Pancreas (tissue), 10 donors: ENCODE measurements at regions not wholly inside any gene's neighbourhood (a gene's known extent, or its start where the extent isn't known, plus 50 kb on each side); places are given as distances from the start of the nearest gene placed in this dataset.

Experiments used
- ATAC-seq, 4 donors: fragments of 200-7000 bp; cut with Tn5 transposase; one replicate each; pipeline versions ENCODE4 v1.8.0 to v1.9.1; 2020; ENCODE audit warnings: mild to moderate bottlenecking in 4 of 4, moderate library complexity in 4 of 4
- DNase-seq, 6 donors: peaks; one replicate each; pipeline ENCODE4 v3.0.0-alpha.2; 2020
- FAIRE-seq: peaks from 2 replicates; lab custom pipeline; 2012; peaks lifted over from hg19 to GRCh38; lab: Jason Lieb, UNC
- H3K27ac ChIP-seq, 4 donors: fragments of 200-600 bp; sonication (generic); 1 replicate in 3 of 4; 2 replicates in 1 of 4; pipeline versions ENCODE4 v1.5.0 to v1.8.0; 2020
- H3K27me3 ChIP-seq, 4 donors: fragments of 200-600 bp; one replicate each; pipeline ENCODE4 v1.8.0; 2021
- H3K36me3 ChIP-seq, 3 donors: fragments of 200-600 bp; sonication (generic) in 1 of 3; one replicate each; pipeline versions ENCODE4 v1.5.0 to v1.8.0; 2020 to 2021
- H3K4me1 ChIP-seq, 3 donors: fragments of 200-600 bp; one replicate each; pipeline ENCODE4 v1.8.0; 2021
- H3K4me3 ChIP-seq, 4 donors: fragments of 200-600 bp; sonication (generic) in 2 of 4; one replicate each; pipeline versions ENCODE4 v1.5.0 to v1.8.0; 2020 to 2021
- H3K9me3 ChIP-seq, 4 donors: fragments of 200-600 bp; one replicate each; pipeline ENCODE4 v1.8.0; 2021
- CTCF ChIP-seq, 4 donors: fragments of 200-600 bp; sonication (generic) in 3 of 4; IDR thresholded peaks; one replicate each; pipeline versions ENCODE4 v1.5.0 to v1.8.0; 2021; ENCODE audit warnings: antibody characterized with exemption in 4 of 4
- WGBS, 2 donors: extraction: QIAGEN DNeasy Blood & Tissue Kit; methylation state at CpG; one replicate each; pipeline ENCODE4 v1.1.7; 2013; 5-methylcytosine and 5-hydroxymethylcytosine counted together
- intact Hi-C, 3 donors: fragments of 100-400 bp; cut with DNase I; formaldehyde crosslinking; loops; one replicate each; pipeline versions ENCODE4 v1.11.1 to v1.14.2; 2022
- donor health status: healthy with polysubstance abuse.
- donor health status: DM: no; HTN: no; CAD: no; lungs with moderate emphysema.
- donor health status: DM: no; HTN: no; CAD: no.
- donor health status: control.
- donor health status: control.
- donor health status: Bipolar disorder and iron deficiency.
- donor health status: DM: yes; HTN: yes; CAD: no.
- donor health status: DM: no; HTN: no; CAD: no.
- donor health status: DM: no; HTN: no; CAD: no.
- donor health status: DM: yes; HTN: yes; CAD: no.

DNA sequence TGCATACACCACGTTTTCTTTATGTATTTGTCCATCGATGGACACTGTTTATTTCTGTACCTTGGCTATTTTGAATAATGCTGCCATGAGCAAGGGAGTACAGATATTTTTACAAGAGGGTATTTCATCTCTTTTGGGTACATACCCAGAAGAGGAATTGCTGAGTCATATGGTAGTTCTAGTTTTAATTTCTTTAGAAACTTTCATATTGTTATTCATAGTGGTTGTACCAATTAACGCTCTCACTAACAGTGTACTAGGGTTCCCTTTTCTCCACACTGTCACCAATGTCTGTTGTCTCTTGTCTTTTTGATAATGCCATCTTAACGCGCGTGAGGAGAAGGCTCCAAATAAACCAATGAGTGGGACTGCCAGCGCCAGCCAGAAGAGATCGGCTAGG, 257.6 kb upstream of the EDIL3 start:
- WGBS, 2 donors = 82 to 90% methylated on average over 8 of the region's 8 CpGs
- H3K9me3 ChIP-seq = no peaks in the 10 kb centered on the region
- intact Hi-C loops = no loop called here
- FAIRE-seq (no peak), ATAC-seq (no peak), DNase-seq (no peak)
- H3K27me3 ChIP-seq = no peaks in the 10 kb centered on the region
- H3K4me3 ChIP-seq = no peak overlapping the region
- TF ChIP-seq CTCF (IDR thresholded peaks at IDR 0.05) = no peak
- no peaks in the 10 kb centered on the region for H3K36me3 ChIP-seq
- no peak overlapping the region for H3K27ac ChIP-seq
- no peaks in the 10 kb centered on the region for H3K4me1 ChIP-seq

DNA sequence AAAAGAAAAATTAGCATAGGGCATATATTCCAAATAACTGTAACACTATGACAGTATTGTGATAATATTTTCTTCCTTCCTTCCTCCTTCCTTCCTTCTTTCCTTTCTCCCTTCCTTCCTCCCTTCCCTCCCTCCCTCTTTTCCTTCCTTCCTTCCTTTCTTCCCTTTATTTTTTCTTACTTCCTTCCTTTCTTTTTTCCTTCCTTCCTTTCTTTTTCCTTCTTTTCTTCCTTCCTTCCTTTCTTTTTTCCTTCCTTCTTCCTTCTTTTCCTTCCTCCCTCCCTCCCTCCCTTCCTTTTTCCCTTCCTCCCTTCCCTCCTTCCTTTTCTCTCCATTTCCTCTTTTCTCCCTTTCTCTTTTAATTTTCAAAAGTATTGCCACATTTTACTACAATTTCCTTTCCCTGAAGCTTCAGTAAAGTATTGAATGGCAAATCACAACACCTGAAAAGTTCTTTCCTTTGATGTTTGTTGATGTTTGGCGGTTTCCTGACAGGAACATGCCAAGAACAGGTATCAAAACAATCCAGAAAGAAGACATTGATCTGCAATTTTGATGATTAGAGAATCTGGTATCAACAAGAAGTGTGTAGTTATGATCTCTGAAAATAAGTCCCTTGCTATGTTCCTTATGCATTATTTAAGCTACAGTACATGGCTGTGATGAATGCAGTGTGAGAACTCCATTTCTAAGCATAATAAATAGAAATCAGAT, 253.1 kb upstream of the EDIL3 start:
- 58 to 82% methylated on average over 1 of the region's 1 CpG for WGBS, 2 donors
- ATAC-seq = no peak
- H3K27ac ChIP-seq = no peak overlapping the region
- H3K4me1 ChIP-seq = no peaks in the 10 kb centered on the region
- no peak for DNase-seq
- H3K4me3 ChIP-seq = no peak overlapping the region
- no peaks in the 10 kb centered on the region for H3K27me3 ChIP-seq
- FAIRE-seq = no peak
- H3K36me3 ChIP-seq = no peaks in the 10 kb centered on the region
- intact Hi-C loops = no loop called here
- no peaks in the 10 kb centered on the region for H3K9me3 ChIP-seq
- no peak for TF ChIP-seq CTCF (IDR thresholded peaks at IDR 0.05)

GRCh38 chr5:84635235-84636055, 250.8 kb upstream of the EDIL3 start:
- no peak for ATAC-seq

DNA sequence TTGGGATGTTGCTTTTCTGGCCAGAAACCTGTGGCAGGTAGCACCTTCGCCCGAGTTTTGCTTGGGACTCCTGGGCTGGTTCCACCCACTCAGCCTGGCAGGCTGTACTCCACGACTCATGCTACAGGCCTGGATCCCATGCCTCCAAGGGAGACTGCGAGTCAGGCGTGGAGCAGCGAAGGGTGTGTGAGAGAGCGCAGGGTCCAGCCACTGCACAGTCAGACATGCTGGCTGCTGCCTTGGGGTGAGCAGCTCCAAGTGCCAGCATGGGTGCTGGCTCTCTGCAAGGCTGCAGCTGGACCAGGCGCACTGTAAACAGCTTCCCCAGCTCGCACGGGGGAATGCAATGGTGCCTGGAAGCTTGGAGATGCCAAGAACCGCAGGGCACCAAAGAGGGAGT, 249.6 kb upstream of the EDIL3 start:
- no peaks in the 10 kb centered on the region for H3K9me3 ChIP-seq
- no peak overlapping the region for H3K4me3 ChIP-seq
- no peak for TF ChIP-seq CTCF (IDR thresholded peaks at IDR 0.05)
- FAIRE-seq (no peak), DNase-seq (peak in 1 of 6 donors; percentile 42), ATAC-seq (no peak)
- intact Hi-C loops = no loop called here
- H3K4me1 ChIP-seq = no peaks in the 10 kb centered on the region
- no peaks in the 10 kb centered on the region for H3K27me3 ChIP-seq
- H3K36me3 ChIP-seq = no peaks in the 10 kb centered on the region
- WGBS, 2 donors = 70 to 80% methylated on average over 11 of the region's 11 CpGs
- no peak overlapping the region for H3K27ac ChIP-seq

More at GRCh38 chr5:84635235-84636055, 250.8 kb upstream of the EDIL3 start:
- Histone ChIP-seq H3K4me3 (no peak overlapping the region), H3K27me3 (no peaks in the 10 kb centered on the region), H3K4me1 (no peaks in the 10 kb centered on the region), H3K27ac (no peak overlapping the region), H3K36me3 (no peaks in the 10 kb centered on the region), H3K9me3 (no peaks in the 10 kb centered on the region)
- DNase-seq (peak in 1 of 6 donors; percentile 55), FAIRE-seq (no peak)
- WGBS, 2 donors = 80 to 86% methylated on average over 22 of the region's 22 CpGs
- no peak for TF ChIP-seq CTCF (IDR thresholded peaks at IDR 0.05)
- intact Hi-C loops = no loop called here

DNA sequence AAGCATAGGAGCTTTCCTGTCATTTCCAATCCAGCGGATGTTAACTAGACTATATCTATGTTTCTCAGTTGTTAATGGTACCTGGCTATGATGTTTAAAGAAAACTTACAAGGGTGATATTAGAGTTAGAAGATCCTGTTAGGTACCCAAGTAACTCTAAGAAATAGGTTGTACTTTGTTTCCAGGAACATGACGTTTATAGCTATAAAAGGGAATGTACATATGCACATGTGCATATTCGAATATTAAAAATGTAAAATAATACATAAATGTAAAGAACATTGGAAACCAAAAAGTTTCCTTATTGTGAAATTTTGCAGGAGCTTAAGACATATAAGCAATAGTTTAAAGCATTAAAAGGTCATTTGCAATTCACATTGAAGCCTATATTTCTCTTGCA, 247.7 kb upstream of the EDIL3 start:
- ATAC-seq = no peak
- WGBS, 2 donors = 69 to 77% methylated on average over 3 of the region's 3 CpGs
- H3K27me3 ChIP-seq = no peaks in the 10 kb centered on the region
- no peak for TF ChIP-seq CTCF (IDR thresholded peaks at IDR 0.05)
- H3K4me3 ChIP-seq = no peak overlapping the region
- no peaks in the 10 kb centered on the region for H3K36me3 ChIP-seq
- no peak overlapping the region for H3K27ac ChIP-seq
- H3K9me3 ChIP-seq = no peaks in the 10 kb centered on the region
- no peaks in the 10 kb centered on the region for H3K4me1 ChIP-seq
- FAIRE-seq = no peak
- no peak for DNase-seq
- intact Hi-C loops = no loop called here
